NCI-H2196 treated with DMSO at 0.1 percent for 48 hours (cell line): ENCODE measurements at regions not wholly inside any gene's neighbourhood (a gene's known extent, or its start where the extent isn't known, plus 50 kb on each side); places are given as distances from the start of the nearest gene placed in this dataset.
"Not testable (repeated sequence)": the region's sequence is repeated elsewhere in the genome, so short reads cannot be mapped to it uniquely, and the experiment has no call there.

ENCODE experiments used
- DNase-seq: peaks from one replicate; lab custom pipeline; 2025; ENCODE audit not compliant: unreplicated experiment; lab: John Stamatoyannopoulos, UW

- DNase-seq, result no peak
These were observed 1609.2 kb upstream of the ACO1 start for GRCh38 chr9:30775236-30775635.

- DNase-seq, result no peak
These were observed 1587.7 kb upstream of the ACO1 start for GRCh38 chr9:30796764-30797163.

- no peak for DNase-seq
These were observed 1584.8 kb upstream of the ACO1 start for GRCh38 chr9:30799527-30800101.

- DNase-seq, result no peak
These were observed 1584.0 kb upstream of the ACO1 start for GRCh38 chr9:30800421-30800820.

GRCh38 chr9:30812821-30813220 is 1571.6 kb upstream of the ACO1 start:
- DNase-seq, result no peak

- DNase-seq, result no peak
These were observed 1568.9 kb upstream of the ACO1 start for GRCh38 chr9:30815585-30815984.

GRCh38 chr9:30845136-30845535 is 1539.3 kb upstream of the ACO1 start:
- DNase-seq, result no peak

GRCh38 chr9:30846651-30847050 is 1537.8 kb upstream of the ACO1 start:
- no peak for DNase-seq

- no peak for DNase-seq
These were observed 1532.8 kb upstream of the ACO1 start for GRCh38 chr9:30851600-30851999.

GRCh38 chr9:30900706-30901105 is 1483.7 kb upstream of the ACO1 start:
- no peak for DNase-seq

GRCh38 chr9:30913331-30913730 is 1471.1 kb upstream of the ACO1 start:
- no peak for DNase-seq

GRCh38 chr9:30915451-30915850 is 1469.0 kb upstream of the ACO1 start:
- no peak for DNase-seq

GRCh38 chr9:30925126-30925525 is 1459.3 kb upstream of the ACO1 start:
- no peak for DNase-seq

GRCh38 chr9:30925635-30926034 is 1458.8 kb upstream of the ACO1 start:
- DNase-seq, result no peak

GRCh38 chr9:30928045-30928444 is 1456.4 kb upstream of the ACO1 start:
- no peak for DNase-seq

GRCh38 chr9:30932226-30932625 is 1452.2 kb upstream of the ACO1 start:
- no peak for DNase-seq

- no peak for DNase-seq
These were observed 1448.7 kb upstream of the ACO1 start for GRCh38 chr9:30935730-30936129.

GRCh38 chr9:30937106-30937505 is 1447.3 kb upstream of the ACO1 start:
- no peak for DNase-seq

GRCh38 chr9:30942852-30943251 is 1441.6 kb upstream of the ACO1 start:
- not testable (repeated sequence) for DNase-seq

GRCh38 chr9:30943446-30944224 is 1440.8 kb upstream of the ACO1 start:
- DNase-seq, result no peak

- no peak for DNase-seq
These were observed 1440.2 kb upstream of the ACO1 start for GRCh38 chr9:30944225-30944569.

- DNase-seq, result no peak
These were observed 1439.6 kb upstream of the ACO1 start for GRCh38 chr9:30944741-30945280.

- no peak for DNase-seq
These were observed 1420.1 kb upstream of the ACO1 start for GRCh38 chr9:30964332-30964731.
